Activated CD4-positive, alpha-beta T cell treated with anti-CD3 and anti-CD28 coated beads, Interleukin-10, Interleukin-2, amounts not matched to agents 100 ng/mL and 50 ng/mL, durations not matched to agents 16 hours and 8 hours (primary cell): ENCODE measurements at regions not wholly inside any gene's neighbourhood (a gene's known extent, or its start where the extent isn't known, plus 50 kb on each side); places are given as distances from the start of the nearest gene placed in this dataset.

Experiments used
- DNase-seq: peaks from one replicate; pipeline ENCODE4 v3.0.0-alpha.2; 2020

GRCh38 chr2:14557916-14558315 is 74.6 kb upstream of the LRATD1 start:
- DNase-seq, result no peak

- DNase-seq, result no peak
Observed at GRCh38 chr2:14558335-14558919, 74.1 kb upstream of the LRATD1 start.

GRCh38 chr2:14560716-14561115 is 71.8 kb upstream of the LRATD1 start:
- no peak for DNase-seq

- no peak for DNase-seq
Observed at GRCh38 chr2:14563324-14563723, 69.2 kb upstream of the LRATD1 start.

DNA sequence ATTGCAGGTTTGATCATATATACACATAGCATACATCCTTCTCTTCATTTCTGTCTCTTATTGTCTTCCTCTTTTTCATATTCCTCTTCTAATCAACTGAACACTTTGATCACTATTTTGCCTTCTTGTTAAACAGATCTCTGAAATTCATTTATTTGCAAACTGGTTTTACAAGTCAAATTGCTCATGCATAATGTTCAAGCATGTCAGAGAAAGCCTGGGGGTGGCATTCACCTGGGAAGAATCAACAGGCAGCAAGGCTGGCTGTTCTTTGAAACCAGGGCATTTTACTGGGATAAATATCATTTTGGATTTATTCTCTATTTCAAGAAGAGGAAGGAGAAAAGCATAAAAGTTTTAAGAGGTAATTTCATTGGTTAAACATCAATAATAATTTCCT is 66.9 kb upstream of the LRATD1 start:
- no peak for DNase-seq

DNA sequence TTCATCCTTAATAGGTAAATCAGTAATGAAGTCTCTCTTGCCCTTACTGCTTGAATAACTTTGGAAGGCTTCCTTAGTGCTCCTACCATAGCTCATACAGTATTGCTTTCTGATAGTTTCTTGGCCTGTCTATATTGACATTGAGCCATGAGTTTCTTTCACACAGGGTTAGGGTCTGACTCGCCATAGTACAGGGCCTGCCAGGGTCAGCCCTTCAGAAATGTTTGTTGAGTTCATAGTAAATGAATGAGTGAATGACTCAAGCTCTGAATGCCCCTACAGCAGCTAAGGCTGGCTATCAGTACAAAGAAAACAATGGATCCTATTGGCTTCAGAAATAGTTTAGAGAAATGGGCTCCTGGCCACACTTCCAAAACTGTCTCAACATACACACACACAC is 65.0 kb upstream of the LRATD1 start:
- DNase-seq, result no peak

- DNase-seq, result no peak
Observed at GRCh38 chr2:14569294-14569693, 63.2 kb upstream of the LRATD1 start.

GRCh38 chr2:14572633-14573032 is 59.9 kb upstream of the LRATD1 start:
- DNase-seq, result no peak

DNA sequence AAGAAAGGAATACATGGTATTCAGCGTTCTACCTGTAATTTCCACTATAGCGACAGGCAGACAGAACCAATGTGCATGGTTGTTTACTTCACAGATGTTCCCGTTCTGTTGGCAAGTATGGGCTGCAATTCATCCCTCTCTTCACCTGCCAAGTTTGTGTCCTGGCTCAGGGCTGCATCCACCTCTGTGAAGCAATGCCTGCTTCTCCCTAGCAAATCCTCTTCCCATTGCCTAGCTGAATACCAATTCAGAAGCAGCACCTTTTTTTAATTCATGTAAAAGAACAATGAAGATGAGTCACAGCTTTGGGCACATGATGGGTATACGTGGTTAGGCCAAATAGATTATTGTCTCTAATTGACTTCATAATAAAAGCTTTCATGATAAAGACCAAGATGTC is 54.7 kb upstream of the LRATD1 start:
- DNase-seq, result no peak
